Fibroblast of lung (primary cell): ENCODE measurements at regions not wholly inside any gene's neighbourhood (a gene's known extent, or its start where the extent isn't known, plus 50 kb on each side); places are given as distances from the start of the nearest gene placed in this dataset.

Source experiments
- DNase-seq, 2 donors: peaks; one replicate each; pipeline versions ENCODE4 v3.0.0 to v3.0.0-alpha.2; 2010; ENCODE audit warnings: low read depth in 2 of 2
- H2AFZ ChIP-seq: 2 replicates; pipeline ENCODE4 v1.5.1; 2012; ENCODE audit warnings: low read length, control low read depth, inconsistent platforms
- H3K27ac ChIP-seq: 2 replicates; pipeline ENCODE4 v1.5.1; 2011; ENCODE audit warnings: low read length, control low read depth; ENCODE audit not compliant: insufficient read depth
- H3K27me3 ChIP-seq: 2 replicates; pipeline ENCODE4 v1.5.1; 2011; ENCODE audit warnings: mild to moderate bottlenecking, low read length; ENCODE audit not compliant: control insufficient read depth, insufficient read depth
- H3K36me3 ChIP-seq: 2 replicates; pipeline ENCODE4 v1.5.1; 2011; ENCODE audit warnings: low read length; ENCODE audit not compliant: control insufficient read depth, insufficient read depth
- H3K4me1 ChIP-seq: 2 replicates; pipeline ENCODE4 v1.5.1; 2011; ENCODE audit warnings: low read length; ENCODE audit not compliant: control insufficient read depth, insufficient read depth; ENCODE audit errors: extremely low read depth
- H3K4me2 ChIP-seq: 2 replicates; pipeline ENCODE4 v1.5.1; 2011; ENCODE audit warnings: low read length, control low read depth; ENCODE audit not compliant: insufficient read depth; ENCODE audit errors: extremely low read depth
- H3K4me3 ChIP-seq, 4 experiments: fragments of 200-600 bp in 1 of 4; sonication (generic) in 1 of 4; replicated peaks in 1 of 4; 2 replicates each; pipeline ENCODE4 v1.5.1; 2011 to 2016; ENCODE audit warnings: low read length in 4 of 4, low read depth in 3 of 4, mild to moderate bottlenecking in 3 of 4, control low read depth in 2 of 4, inconsistent platforms in 1 of 4, mixed read lengths in 1 of 4; ENCODE audit not compliant: insufficient read depth in 1 of 4; ENCODE audit errors: control extremely low read depth in 1 of 4
- H3K79me2 ChIP-seq: 2 replicates; pipeline ENCODE4 v1.5.1; 2012; ENCODE audit warnings: mild to moderate bottlenecking, low read length, inconsistent platforms; ENCODE audit not compliant: control insufficient read depth, insufficient read depth
- H3K9ac ChIP-seq: 2 replicates; pipeline ENCODE4 v1.5.1; 2011; ENCODE audit warnings: mild to moderate bottlenecking, low read length, control low read depth; ENCODE audit not compliant: insufficient read depth
- H3K9me3 ChIP-seq: 2 replicates; pipeline ENCODE4 v1.5.1; 2012; ENCODE audit warnings: low read depth, low read length; ENCODE audit not compliant: control insufficient read depth, insufficient read depth
- H4K20me1 ChIP-seq: 2 replicates; pipeline ENCODE4 v1.5.1; 2011; ENCODE audit warnings: low read length; ENCODE audit not compliant: control insufficient read depth, insufficient read depth; ENCODE audit errors: extremely low read depth
- EZH2 ChIP-seq: IDR thresholded peaks from 2 replicates; pipeline ENCODE4 v1.5.1; 2012; ENCODE audit warnings: low read length, control low read depth, mild to moderate bottlenecking; ENCODE audit errors: missing control alignments
- TF ChIP-seq, protein P1 (sequence below), 2 donors: IDR thresholded peaks in 1 of 2; conservative IDR thresholded peaks in 1 of 2; 1 replicate in 1 of 2; 2 replicates in 1 of 2; pipeline ENCODE4 v1.5.1; 2011 to 2012; ENCODE audit warnings: low read length in 2 of 2, control low read depth in 1 of 2, inconsistent platforms in 1 of 2, low read depth in 1 of 2, mild to moderate bottlenecking in 1 of 2

DNA sequence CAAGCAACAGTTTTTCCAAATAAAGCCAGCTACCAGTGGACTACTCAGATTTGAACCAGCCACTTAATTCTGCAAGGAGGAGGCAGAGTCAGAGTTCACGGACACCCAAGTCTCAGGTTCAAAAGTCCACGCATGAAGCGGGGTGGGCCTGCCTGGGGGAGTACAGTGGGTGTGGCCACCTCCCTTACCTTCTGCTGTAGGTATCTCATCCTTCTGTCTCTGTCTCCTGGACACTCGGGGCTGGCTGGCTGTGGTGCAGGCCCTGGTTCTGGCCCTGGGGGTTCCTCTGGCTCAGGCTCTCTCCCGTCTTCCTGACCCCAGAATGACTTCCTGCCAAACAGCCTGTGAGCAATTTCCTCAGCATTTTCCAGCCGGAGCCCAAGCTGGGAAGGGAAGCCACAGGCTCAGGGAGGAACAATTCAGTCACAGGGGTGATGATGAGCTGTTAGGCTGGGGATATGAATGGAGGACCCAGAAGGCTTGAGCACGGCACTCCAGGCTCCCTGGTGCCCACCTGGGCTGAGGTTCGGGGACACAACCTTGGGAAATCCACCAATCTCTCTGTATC lies 101.9 kb downstream of the LITAF start:
- H2AFZ ChIP-seq = no peak overlapping the region
- H3K4me3 ChIP-seq = no peak overlapping the region
- peak in 1 of 2 donors; percentile 36 for DNase-seq
- H3K9me3 ChIP-seq = no peaks in the 10 kb centered on the region
- H4K20me1 ChIP-seq = no peaks in the 10 kb centered on the region
- H3K79me2 ChIP-seq = no peaks in the 10 kb centered on the region
- H3K27ac ChIP-seq = no peak overlapping the region
- H3K9ac ChIP-seq = no peak overlapping the region
- no peak overlapping the region for H3K4me2 ChIP-seq
- TF ChIP-seq, protein P1, sequence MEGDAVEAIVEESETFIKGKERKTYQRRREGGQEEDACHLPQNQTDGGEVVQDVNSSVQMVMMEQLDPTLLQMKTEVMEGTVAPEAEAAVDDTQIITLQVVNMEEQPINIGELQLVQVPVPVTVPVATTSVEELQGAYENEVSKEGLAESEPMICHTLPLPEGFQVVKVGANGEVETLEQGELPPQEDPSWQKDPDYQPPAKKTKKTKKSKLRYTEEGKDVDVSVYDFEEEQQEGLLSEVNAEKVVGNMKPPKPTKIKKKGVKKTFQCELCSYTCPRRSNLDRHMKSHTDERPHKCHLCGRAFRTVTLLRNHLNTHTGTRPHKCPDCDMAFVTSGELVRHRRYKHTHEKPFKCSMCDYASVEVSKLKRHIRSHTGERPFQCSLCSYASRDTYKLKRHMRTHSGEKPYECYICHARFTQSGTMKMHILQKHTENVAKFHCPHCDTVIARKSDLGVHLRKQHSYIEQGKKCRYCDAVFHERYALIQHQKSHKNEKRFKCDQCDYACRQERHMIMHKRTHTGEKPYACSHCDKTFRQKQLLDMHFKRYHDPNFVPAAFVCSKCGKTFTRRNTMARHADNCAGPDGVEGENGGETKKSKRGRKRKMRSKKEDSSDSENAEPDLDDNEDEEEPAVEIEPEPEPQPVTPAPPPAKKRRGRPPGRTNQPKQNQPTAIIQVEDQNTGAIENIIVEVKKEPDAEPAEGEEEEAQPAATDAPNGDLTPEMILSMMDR (conservative IDR thresholded peaks at IDR 0.05 in 1 of 2, IDR thresholded peaks at IDR 0.05 in 1 of 2; ENCODE audit: low read depth in 1 of 2, low read length in 2 of 2) = no peak
- TF ChIP-seq EZH2 = no peak
- H3K4me1 ChIP-seq = no peaks in the 10 kb centered on the region
- no peaks in the 10 kb centered on the region for H3K27me3 ChIP-seq
- H3K36me3 ChIP-seq = no peaks in the 10 kb centered on the region

DNA sequence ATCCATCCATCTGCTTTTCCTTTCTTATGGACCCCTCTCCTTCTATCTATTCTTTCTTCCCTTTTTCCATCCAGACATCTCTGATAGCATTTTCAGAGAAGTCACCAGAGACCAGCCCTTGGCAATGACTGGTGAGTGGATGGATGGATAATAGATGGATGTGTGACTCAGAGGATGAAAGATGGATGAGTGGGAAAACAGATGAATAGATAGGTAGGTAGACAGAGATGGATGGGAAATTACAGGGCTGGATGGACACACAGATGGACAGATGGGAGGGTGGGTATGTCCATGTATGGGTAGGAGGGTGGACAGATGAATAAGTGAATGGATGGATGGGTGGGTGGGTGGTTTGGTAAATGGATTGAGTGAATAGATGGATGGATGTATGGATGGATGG lies 101.0 kb downstream of the LITAF start:
- Histone ChIP-seq H3K27me3 (no peaks in the 10 kb centered on the region), H3K4me3 (no peak overlapping the region), H3K4me1 (no peaks in the 10 kb centered on the region), H3K9me3 (no peaks in the 10 kb centered on the region), H3K79me2 (no peaks in the 10 kb centered on the region), H4K20me1 (no peaks in the 10 kb centered on the region), H3K36me3 (no peaks in the 10 kb centered on the region), H2AFZ (no peak overlapping the region), H3K4me2 (no peak overlapping the region), H3K27ac (no peak overlapping the region), H3K9ac (no peak overlapping the region)
- no peak for TF ChIP-seq EZH2
- TF ChIP-seq, protein P1 (conservative IDR thresholded peaks at IDR 0.05 in 1 of 2, IDR thresholded peaks at IDR 0.05 in 1 of 2; ENCODE audit: low read depth in 1 of 2, low read length in 2 of 2) = no peak
- no peak for DNase-seq

DNA sequence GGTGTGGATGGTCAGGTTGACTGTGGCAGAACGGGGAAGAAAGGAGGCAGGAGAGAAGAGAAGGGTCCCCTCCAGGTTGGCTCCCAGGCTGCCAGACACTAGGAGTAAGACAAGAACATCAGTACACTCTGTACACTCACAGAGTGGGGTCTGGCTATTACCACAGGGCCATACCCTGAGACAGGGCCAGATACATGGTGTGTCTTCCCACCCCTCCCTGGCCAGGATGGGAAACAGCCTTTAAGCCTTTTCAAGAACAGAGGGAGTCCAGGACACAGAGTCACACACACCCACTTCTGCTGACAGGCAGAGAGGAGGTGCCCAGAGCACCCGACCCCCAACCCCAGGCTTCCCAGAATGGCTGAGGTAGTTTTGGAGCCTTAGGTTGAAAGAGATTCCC lies 99.4 kb downstream of the LITAF start:
- no peak for DNase-seq
- Histone ChIP-seq H3K27me3 (no peaks in the 10 kb centered on the region), H3K4me3 (no peak overlapping the region), H3K79me2 (no peaks in the 10 kb centered on the region), H3K27ac (no peak overlapping the region), H3K9me3 (no peaks in the 10 kb centered on the region), H4K20me1 (no peaks in the 10 kb centered on the region), H3K4me2 (no peak overlapping the region), H3K36me3 (no peaks in the 10 kb centered on the region), H3K4me1 (no peaks in the 10 kb centered on the region), H3K9ac (no peak overlapping the region), H2AFZ (no peak overlapping the region)
- no peak for TF ChIP-seq EZH2
- TF ChIP-seq, protein P1 (conservative IDR thresholded peaks at IDR 0.05 in 1 of 2, IDR thresholded peaks at IDR 0.05 in 1 of 2; ENCODE audit: low read depth in 1 of 2, low read length in 2 of 2) = no peak
